ENCODE measurements at regions not wholly inside any gene's neighbourhood (a gene's known extent, or its start where the extent isn't known, plus 50 kb on each side); places are given as distances from the start of the nearest gene placed in this dataset.

GRCh38 chr11:45395421-45395820 is 109.3 kb upstream of the SYT13 start:
- no peaks in the 10 kb centered on the region for H3K79me2 ChIP-seq (ENCODE audit: insufficient read depth, low read length)
- no peak overlapping the region for H2AFZ ChIP-seq (ENCODE audit: low read length)
- no peak overlapping the region for H3K9ac ChIP-seq (ENCODE audit: low read length)
- no peak overlapping the region for H3K27ac ChIP-seq (ENCODE audit: low read depth, low read length, poor library complexity, severe bottlenecking)
- H3K36me3 ChIP-seq (ENCODE audit: insufficient read depth, low read length): no peaks in the 10 kb centered on the region
- H3K27me3 ChIP-seq (ENCODE audit: insufficient read depth, low read length): peaks cover 2% of the 10 kb centered on the region; the same call in 1 of the 2 replicates
- no peak for TF ChIP-seq CTCF (IDR thresholded peaks at IDR 0.05; ENCODE audit: low read length)
- TF ChIP-seq EZH2 (IDR thresholded peaks at IDR 0.05; ENCODE audit: borderline replicate concordance, low read length): no peak
- no peaks in the 10 kb centered on the region for H4K20me1 ChIP-seq (ENCODE audit: insufficient read depth, low read length)
- H3F3A ChIP-seq (ENCODE audit: insufficient read depth, low read length): no peaks in the 10 kb centered on the region
- no peaks in the 10 kb centered on the region for H3K9me3 ChIP-seq (ENCODE audit: low read length)
- no peak overlapping the region for H3K4me3 ChIP-seq (ENCODE audit: low read depth, low read length, poor library complexity, severe bottlenecking)
- no peaks in the 10 kb centered on the region for H3K4me1 ChIP-seq (ENCODE audit: insufficient read depth, low read length, severe bottlenecking)
- no peaks in the 10 kb centered on the region for H3K9me2 ChIP-seq (ENCODE audit: low read depth, low read length)
- H3K4me2 ChIP-seq (ENCODE audit: low read length): no peak overlapping the region

GRCh38 chr11:45394294-45395085 is 108.3 kb upstream of the SYT13 start:
- H3K4me3 ChIP-seq (ENCODE audit: low read depth, low read length, poor library complexity, severe bottlenecking): no peak overlapping the region
- no peaks in the 10 kb centered on the region for H3K9me3 ChIP-seq (ENCODE audit: low read length)
- no peaks in the 10 kb centered on the region for H3K4me1 ChIP-seq (ENCODE audit: insufficient read depth, low read length, severe bottlenecking)
- H3K79me2 ChIP-seq (ENCODE audit: insufficient read depth, low read length): no peaks in the 10 kb centered on the region
- H3K27ac ChIP-seq (ENCODE audit: low read depth, low read length, poor library complexity, severe bottlenecking): no peak overlapping the region
- no peaks in the 10 kb centered on the region for H3K9me2 ChIP-seq (ENCODE audit: low read depth, low read length)
- H4K20me1 ChIP-seq (ENCODE audit: insufficient read depth, low read length): no peaks in the 10 kb centered on the region
- H3K27me3 ChIP-seq (ENCODE audit: insufficient read depth, low read length): no peaks in the 10 kb centered on the region
- no peaks in the 10 kb centered on the region for H3F3A ChIP-seq (ENCODE audit: insufficient read depth, low read length)
- no peak overlapping the region for H3K9ac ChIP-seq (ENCODE audit: low read length)
- no peak overlapping the region for H2AFZ ChIP-seq (ENCODE audit: low read length)
- TF ChIP-seq CTCF (IDR thresholded peaks at IDR 0.05; ENCODE audit: low read length) (no peak), EZH2 (IDR thresholded peaks at IDR 0.05; ENCODE audit: borderline replicate concordance, low read length) (no peak)
- no peak overlapping the region for H3K4me2 ChIP-seq (ENCODE audit: low read length)
- no peaks in the 10 kb centered on the region for H3K36me3 ChIP-seq (ENCODE audit: insufficient read depth, low read length)

- no peak overlapping the region for H3K27ac ChIP-seq (ENCODE audit: low read depth, low read length, poor library complexity, severe bottlenecking)
- TF ChIP-seq EZH2 (IDR thresholded peaks at IDR 0.05; ENCODE audit: borderline replicate concordance, low read length) (no peak), CTCF (IDR thresholded peaks at IDR 0.05; ENCODE audit: low read length) (no peak)
- H4K20me1 ChIP-seq (ENCODE audit: insufficient read depth, low read length): no peaks in the 10 kb centered on the region
- H3K9me3 ChIP-seq (ENCODE audit: low read length): no peaks in the 10 kb centered on the region
- H3K4me2 ChIP-seq (ENCODE audit: low read length): no peak overlapping the region
- no peaks in the 10 kb centered on the region for H3K79me2 ChIP-seq (ENCODE audit: insufficient read depth, low read length)
- no peaks in the 10 kb centered on the region for H3K9me2 ChIP-seq (ENCODE audit: low read depth, low read length)
- no peak overlapping the region for H3K9ac ChIP-seq (ENCODE audit: low read length)
- no peaks in the 10 kb centered on the region for H3K27me3 ChIP-seq (ENCODE audit: insufficient read depth, low read length)
- no peaks in the 10 kb centered on the region for H3K36me3 ChIP-seq (ENCODE audit: insufficient read depth, low read length)
- no peaks in the 10 kb centered on the region for H3K4me1 ChIP-seq (ENCODE audit: insufficient read depth, low read length, severe bottlenecking)
- H3F3A ChIP-seq (ENCODE audit: insufficient read depth, low read length): no peaks in the 10 kb centered on the region
- no peak overlapping the region for H2AFZ ChIP-seq (ENCODE audit: low read length)
- no peak overlapping the region for H3K4me3 ChIP-seq (ENCODE audit: low read depth, low read length, poor library complexity, severe bottlenecking)
Observed at GRCh38 chr11:45393826-45394225, 107.7 kb upstream of the SYT13 start.
